HCT116 (cell line): ENCODE measurements at regions not wholly inside any gene's neighbourhood (a gene's known extent, or its start where the extent isn't known, plus 50 kb on each side); places are given as distances from the start of the nearest gene placed in this dataset.

Source experiments
- ATAC-seq: fragments of 200-7000 bp; cut with Tn5 transposase; 2 replicates; pipeline ENCODE4 v1.9.1; 2020; ENCODE audit warnings: mild to moderate bottlenecking, moderate library complexity
- BruUV-seq: library from RNA; stranded (reverse); fragments of 400-500 nt; replicated peaks from 2 replicates; lab custom pipeline; 2021; lab: Mats Ljungman, UMichigan
- CTCF ChIA-PET: fragments of 300-600 bp; sonication (Branson Sonifier 250); formaldehyde crosslinking; loops from one replicate; lab custom pipeline; 2021; ENCODE audit warnings: antibody characterized with exemption; lab: Charles Lee
- POLR2A ChIA-PET: fragments of 300-600, 350-600 bp; sonication (Branson Sonifier 250); formaldehyde crosslinking; loops from one replicate; lab custom pipeline; 2021; ENCODE audit warnings: antibody characterized with exemption; lab: Charles Lee
- RAD21 ChIA-PET, 2 experiments: fragments of 300-600 bp; sonication (Branson Sonifier 250); formaldehyde crosslinking; loops; one replicate each; lab custom pipeline; 2023; ENCODE audit warnings: low total read pairs in 2 of 2; ENCODE audit not compliant: uncharacterized antibody in 2 of 2, unreplicated experiment in 2 of 2, low non-redundant PET in 1 of 2; lab: Charles Lee
- DNase-seq: peaks from one replicate; pipeline ENCODE4 v3.0.0-alpha.2; 2010; ENCODE audit warnings: low read depth, low spot score
- H2AFZ ChIP-seq: fragments of 200-600 bp; shearing (Covaris generic), sonication (generic); 2 replicates; pipeline ENCODE4 v1.6.1; 2017; ENCODE audit warnings: low read depth, mixed run types, mixed read lengths, antibody characterized with exemption, low read length; ENCODE audit not compliant: poor library complexity, severe bottlenecking
- H3K27ac ChIP-seq: 2 replicates; pipeline ENCODE4 v1.5.1; 2012; ENCODE audit warnings: low read depth, low read length
- H3K27me3 ChIP-seq: fragments of 200-600 bp; sonication (generic); 2 replicates; pipeline ENCODE4 v1.6.1; 2016; ENCODE audit warnings: mixed run types, low read length, mixed read lengths; ENCODE audit not compliant: insufficient read depth
- H3K36me3 ChIP-seq, 2 experiments: fragments of 200-500 bp in 1 of 2; fragments of 200-600 bp in 1 of 2; sonication (Bioruptor generic) in 1 of 2; sonication (generic) in 1 of 2; 2 replicates each; pipeline versions ENCODE4 v1.5.1 to v1.6.1; 2014 to 2016; ENCODE audit warnings: low read length in 2 of 2, inconsistent platforms in 1 of 2, mixed read lengths in 1 of 2, mixed run types in 1 of 2; ENCODE audit not compliant: insufficient read depth in 2 of 2, control insufficient read depth in 1 of 2
- H3K4me1 ChIP-seq, 2 experiments: fragments of 200-600 bp in 1 of 2; sonication (generic) in 1 of 2; 2 replicates each; pipeline versions ENCODE4 v1.5.1 to v1.6.1; 2012 to 2017; ENCODE audit warnings: low read length in 2 of 2, inconsistent platforms in 1 of 2, mild to moderate bottlenecking in 1 of 2, mixed read lengths in 1 of 2, mixed run types in 1 of 2, moderate library complexity in 1 of 2; ENCODE audit not compliant: insufficient read depth in 2 of 2, control insufficient read depth in 1 of 2
- H3K4me2 ChIP-seq: fragments of 200-600 bp; sonication (generic); 2 replicates; pipeline ENCODE4 v1.6.1; 2017; ENCODE audit warnings: mixed run types, low read length, mixed read lengths
- H3K4me3 ChIP-seq, 2 experiments: fragments of 200-600 bp in 1 of 2; sonication (generic) in 1 of 2; replicated peaks in 1 of 2; 2 replicates each; pipeline ENCODE4 v1.5.1; 2011 to 2016; ENCODE audit warnings: low read length in 2 of 2, control low read depth in 1 of 2, low read depth in 1 of 2, mild to moderate bottlenecking in 1 of 2, mixed read lengths in 1 of 2, mixed run types in 1 of 2
- H3K79me2 ChIP-seq: fragments of 200-600 bp; sonication (generic); 2 replicates; pipeline ENCODE4 v1.6.1; 2017; ENCODE audit warnings: mild to moderate bottlenecking, mixed run types, low read length, moderate library complexity, mixed read lengths; ENCODE audit not compliant: insufficient read depth
- H3K9ac ChIP-seq: fragments of 200-600 bp; sonication (generic); 2 replicates; pipeline ENCODE4 v1.6.1; 2016; ENCODE audit warnings: low read length, mixed read lengths
- H3K9me2 ChIP-seq: fragments of 200-600 bp; sonication (generic), shearing (Covaris generic); 2 replicates; pipeline ENCODE4 v1.6.1; 2017; ENCODE audit warnings: mixed run types, mild to moderate bottlenecking, moderate library complexity; ENCODE audit not compliant: insufficient read depth
- H3K9me3 ChIP-seq, 2 experiments: fragments of 200-500 bp in 1 of 2; fragments of 200-600 bp in 1 of 2; sonication (Bioruptor generic) in 1 of 2; sonication (generic) in 1 of 2; 2 replicates each; pipeline ENCODE4 v1.6.1; 2014 to 2017; ENCODE audit warnings: low read length in 2 of 2, mixed read lengths in 2 of 2, inconsistent platforms in 1 of 2, low read depth in 1 of 2, mild to moderate bottlenecking in 1 of 2, mixed run types in 1 of 2, moderate library complexity in 1 of 2; ENCODE audit not compliant: control insufficient read depth in 1 of 2, insufficient read depth in 1 of 2
- H4K20me1 ChIP-seq: fragments of 200-600 bp; sonication (generic), shearing (Covaris generic); 2 replicates; pipeline ENCODE4 v1.6.1; 2017; ENCODE audit warnings: mixed run types, mild to moderate bottlenecking, moderate library complexity; ENCODE audit not compliant: insufficient read depth
- CBX3 ChIP-seq: IDR thresholded peaks from 2 replicates; pipeline ENCODE4 v1.6.1; 2012; ENCODE audit warnings: low read depth
- EZH2 ChIP-seq: fragments of 200-600 bp; sonication (generic); IDR thresholded peaks from 2 replicates; pipeline ENCODE4 v1.6.1; 2017; ENCODE audit warnings: antibody characterized with exemption, mixed run types
- FOSL1 ChIP-seq: IDR thresholded peaks from 2 replicates; pipeline ENCODE4 v1.6.1; 2012; ENCODE audit warnings: low read depth
- RAD21 ChIP-seq: IDR thresholded peaks from 2 replicates; pipeline ENCODE4 v1.6.1; 2012; ENCODE audit warnings: low read depth, mild to moderate bottlenecking
- SIN3A ChIP-seq: IDR thresholded peaks from 2 replicates; pipeline ENCODE4 v1.6.1; 2012; ENCODE audit warnings: low read depth
- SP1 ChIP-seq: IDR thresholded peaks from 2 replicates; pipeline ENCODE4 v1.6.1; 2012; ENCODE audit warnings: low read depth
- TCF7L2 ChIP-seq: IDR thresholded peaks from 2 replicates; pipeline ENCODE4 v1.7.0; 2011; ENCODE audit warnings: borderline replicate concordance, inconsistent platforms; ENCODE audit not compliant: insufficient read depth, insufficient read length; ENCODE audit errors: extremely low read depth
- ZFX ChIP-seq: fragments of 450-650 bp; IDR thresholded peaks from 2 replicates; pipeline ENCODE4 v1.6.1; 2017
- intact Hi-C: fragments of 100-400 bp; cut with micrococcal nuclease; formaldehyde crosslinking; loops from 2 replicates; pipeline ENCODE4 v1.10.0; 2022
- TF ChIP-seq, protein P1 (sequence below): IDR thresholded peaks from 2 replicates; pipeline ENCODE4 v1.6.1; 2012; ENCODE audit warnings: low read depth
- TF ChIP-seq, protein P2 (sequence below): IDR thresholded peaks from 2 replicates; pipeline ENCODE4 v1.6.1; 2011; ENCODE audit warnings: mild to moderate bottlenecking, low read length, moderate library complexity; ENCODE audit not compliant: insufficient replicate concordance; ENCODE audit errors: extremely low read depth
- TF ChIP-seq, protein P3 (sequence below): IDR thresholded peaks from 2 replicates; pipeline ENCODE4 v1.6.1; 2012

DNA sequence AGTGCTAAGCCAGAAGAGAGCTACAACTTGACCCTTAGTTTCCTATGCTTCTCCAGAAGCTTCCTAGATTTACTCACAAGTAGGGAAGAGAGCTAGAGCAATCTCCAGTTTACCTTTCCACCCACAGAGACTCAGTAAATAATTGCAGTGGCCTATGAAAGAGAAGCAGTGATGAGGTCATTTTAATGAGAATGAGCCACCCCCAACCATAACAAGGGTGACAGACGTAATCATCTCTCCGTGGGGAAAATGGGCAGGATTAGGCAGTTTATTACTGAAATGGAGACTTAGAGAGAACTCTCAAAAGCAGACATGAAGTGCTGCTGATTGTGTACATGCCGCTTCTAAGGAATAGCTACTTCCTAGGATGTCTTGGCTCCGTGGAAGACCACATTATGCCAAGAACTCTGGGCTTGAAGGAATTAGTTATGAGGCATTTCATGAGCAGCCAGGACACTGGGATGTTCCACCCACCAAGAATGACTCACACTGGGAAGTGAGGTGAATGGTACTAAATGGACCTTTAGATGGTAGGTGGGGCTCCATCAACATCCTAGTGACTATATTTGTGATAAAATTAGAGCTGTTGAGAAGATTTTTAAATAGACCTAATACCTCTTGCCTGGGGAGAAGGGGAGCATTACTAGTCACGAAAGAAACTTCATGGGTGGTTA, 160.9 kb downstream of the EDEM1 start:
- no peaks in the 10 kb centered on the region for H4K20me1 ChIP-seq
- H3K27ac ChIP-seq = no peak overlapping the region
- H3K9me3 ChIP-seq = no peaks in the 10 kb centered on the region
- TF ChIP-seq TCF7L2 (no peak), FOSL1 (no peak), SIN3A (no peak), RAD21 (no peak), SP1 (no peak), CBX3 (no peak), ZFX (no peak), EZH2 (no peak)
- TF ChIP-seq, protein P1, sequence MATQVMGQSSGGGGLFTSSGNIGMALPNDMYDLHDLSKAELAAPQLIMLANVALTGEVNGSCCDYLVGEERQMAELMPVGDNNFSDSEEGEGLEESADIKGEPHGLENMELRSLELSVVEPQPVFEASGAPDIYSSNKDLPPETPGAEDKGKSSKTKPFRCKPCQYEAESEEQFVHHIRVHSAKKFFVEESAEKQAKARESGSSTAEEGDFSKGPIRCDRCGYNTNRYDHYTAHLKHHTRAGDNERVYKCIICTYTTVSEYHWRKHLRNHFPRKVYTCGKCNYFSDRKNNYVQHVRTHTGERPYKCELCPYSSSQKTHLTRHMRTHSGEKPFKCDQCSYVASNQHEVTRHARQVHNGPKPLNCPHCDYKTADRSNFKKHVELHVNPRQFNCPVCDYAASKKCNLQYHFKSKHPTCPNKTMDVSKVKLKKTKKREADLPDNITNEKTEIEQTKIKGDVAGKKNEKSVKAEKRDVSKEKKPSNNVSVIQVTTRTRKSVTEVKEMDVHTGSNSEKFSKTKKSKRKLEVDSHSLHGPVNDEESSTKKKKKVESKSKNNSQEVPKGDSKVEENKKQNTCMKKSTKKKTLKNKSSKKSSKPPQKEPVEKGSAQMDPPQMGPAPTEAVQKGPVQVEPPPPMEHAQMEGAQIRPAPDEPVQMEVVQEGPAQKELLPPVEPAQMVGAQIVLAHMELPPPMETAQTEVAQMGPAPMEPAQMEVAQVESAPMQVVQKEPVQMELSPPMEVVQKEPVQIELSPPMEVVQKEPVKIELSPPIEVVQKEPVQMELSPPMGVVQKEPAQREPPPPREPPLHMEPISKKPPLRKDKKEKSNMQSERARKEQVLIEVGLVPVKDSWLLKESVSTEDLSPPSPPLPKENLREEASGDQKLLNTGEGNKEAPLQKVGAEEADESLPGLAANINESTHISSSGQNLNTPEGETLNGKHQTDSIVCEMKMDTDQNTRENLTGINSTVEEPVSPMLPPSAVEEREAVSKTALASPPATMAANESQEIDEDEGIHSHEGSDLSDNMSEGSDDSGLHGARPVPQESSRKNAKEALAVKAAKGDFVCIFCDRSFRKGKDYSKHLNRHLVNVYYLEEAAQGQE = no peak
- TF ChIP-seq, protein P2, sequence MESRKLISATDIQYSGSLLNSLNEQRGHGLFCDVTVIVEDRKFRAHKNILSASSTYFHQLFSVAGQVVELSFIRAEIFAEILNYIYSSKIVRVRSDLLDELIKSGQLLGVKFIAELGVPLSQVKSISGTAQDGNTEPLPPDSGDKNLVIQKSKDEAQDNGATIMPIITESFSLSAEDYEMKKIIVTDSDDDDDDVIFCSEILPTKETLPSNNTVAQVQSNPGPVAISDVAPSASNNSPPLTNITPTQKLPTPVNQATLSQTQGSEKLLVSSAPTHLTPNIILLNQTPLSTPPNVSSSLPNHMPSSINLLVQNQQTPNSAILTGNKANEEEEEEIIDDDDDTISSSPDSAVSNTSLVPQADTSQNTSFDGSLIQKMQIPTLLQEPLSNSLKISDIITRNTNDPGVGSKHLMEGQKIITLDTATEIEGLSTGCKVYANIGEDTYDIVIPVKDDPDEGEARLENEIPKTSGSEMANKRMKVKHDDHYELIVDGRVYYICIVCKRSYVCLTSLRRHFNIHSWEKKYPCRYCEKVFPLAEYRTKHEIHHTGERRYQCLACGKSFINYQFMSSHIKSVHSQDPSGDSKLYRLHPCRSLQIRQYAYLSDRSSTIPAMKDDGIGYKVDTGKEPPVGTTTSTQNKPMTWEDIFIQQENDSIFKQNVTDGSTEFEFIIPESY = no peak
- TF ChIP-seq, protein P3, sequence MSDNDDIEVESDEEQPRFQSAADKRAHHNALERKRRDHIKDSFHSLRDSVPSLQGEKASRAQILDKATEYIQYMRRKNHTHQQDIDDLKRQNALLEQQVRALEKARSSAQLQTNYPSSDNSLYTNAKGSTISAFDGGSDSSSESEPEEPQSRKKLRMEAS = no peak
- TF ChIP-seq, all 23 proteins: peak for 0
- no peaks in the 10 kb centered on the region for H3K9me2 ChIP-seq
- ChIA-PET RAD21 (no interaction called here), POLR2A (no interaction called here), CTCF (no interaction called here)
- H3K4me1 ChIP-seq = peaks cover 0 to 12% of the 10 kb centered on the region in 2 experiments; a peak in 1 of 4 replicates
- no peak for DNase-seq
- no peaks in the 10 kb centered on the region for H3K27me3 ChIP-seq
- BruUV-seq = no TSS peak
- H3K36me3 ChIP-seq = no peaks in the 10 kb centered on the region
- H3K79me2 ChIP-seq = no peaks in the 10 kb centered on the region
- no peak overlapping the region for H3K4me2 ChIP-seq
- H3K4me3 ChIP-seq = no peak overlapping the region
- no peak for ATAC-seq
- intact Hi-C loops = no loop called here
- H2AFZ ChIP-seq = no peak overlapping the region
- H3K9ac ChIP-seq = no peak overlapping the region
